CD1c-positive myeloid dendritic cell (primary cell): ENCODE measurements at regions not wholly inside any gene's neighbourhood (a gene's known extent, or its start where the extent isn't known, plus 50 kb on each side); places are given as distances from the start of the nearest gene placed in this dataset.

Source experiments
- DNase-seq: peaks from one replicate; pipeline ENCODE4 v3.0.0-alpha.2; 2016; ENCODE audit errors: extremely low spot score

- DNase-seq = no peak
Measured at GRCh38 chr21:41593051-41593759, 85.2 kb upstream of the TMPRSS2 start.

DNA sequence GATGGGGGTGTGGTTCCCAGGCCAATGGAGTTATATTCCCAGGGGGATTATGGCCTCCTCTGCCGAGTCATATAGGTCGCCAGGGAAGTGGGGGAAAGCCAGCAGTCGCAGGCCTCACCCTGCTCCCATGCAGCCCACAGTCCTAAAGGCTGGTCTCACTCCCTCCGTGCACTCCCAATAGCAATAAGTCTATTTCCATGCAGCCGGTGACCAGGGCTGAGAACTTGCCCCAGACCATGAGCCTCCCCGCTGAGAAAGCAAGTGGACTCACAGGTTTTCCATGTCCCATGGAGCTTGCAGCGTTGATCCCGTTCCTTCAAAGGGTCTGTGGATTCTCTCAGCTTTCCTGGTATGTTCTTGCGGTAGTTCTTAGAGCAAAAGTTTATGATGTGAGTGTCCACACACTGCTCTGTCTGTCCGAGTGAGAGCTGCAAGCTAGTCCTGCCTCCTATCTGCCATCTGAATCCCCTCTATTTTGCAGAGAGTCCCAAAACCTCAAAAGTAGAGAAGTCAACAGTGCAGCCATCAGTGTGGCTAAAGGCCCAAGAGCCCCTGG lies 81.7 kb upstream of the TMPRSS2 start:
- no peak for DNase-seq

DNA sequence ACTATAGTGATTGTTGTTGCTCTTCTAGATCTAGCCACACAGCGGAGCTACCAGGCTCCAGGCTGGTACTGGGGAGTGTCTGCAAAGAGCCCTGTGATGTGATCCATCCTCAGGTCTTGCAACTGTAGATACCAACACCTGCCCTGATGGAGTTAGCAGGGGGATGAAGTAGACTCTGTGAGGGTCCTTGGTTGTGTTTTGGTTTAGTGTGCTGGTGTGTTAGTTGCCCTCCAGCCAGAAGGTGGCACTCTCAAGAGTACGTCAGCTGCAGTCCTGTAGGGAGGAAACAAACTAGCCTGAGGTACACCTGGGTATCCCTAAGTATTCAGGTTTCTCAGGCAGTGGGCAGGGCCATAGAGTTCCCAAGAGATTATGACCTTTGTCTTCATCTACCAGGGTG lies 81.2 kb upstream of the TMPRSS2 start:
- DNase-seq = no peak

GRCh38 chr21:41585199-41585994 lies 77.4 kb upstream of the TMPRSS2 start:
- DNase-seq = no peak

DNA sequence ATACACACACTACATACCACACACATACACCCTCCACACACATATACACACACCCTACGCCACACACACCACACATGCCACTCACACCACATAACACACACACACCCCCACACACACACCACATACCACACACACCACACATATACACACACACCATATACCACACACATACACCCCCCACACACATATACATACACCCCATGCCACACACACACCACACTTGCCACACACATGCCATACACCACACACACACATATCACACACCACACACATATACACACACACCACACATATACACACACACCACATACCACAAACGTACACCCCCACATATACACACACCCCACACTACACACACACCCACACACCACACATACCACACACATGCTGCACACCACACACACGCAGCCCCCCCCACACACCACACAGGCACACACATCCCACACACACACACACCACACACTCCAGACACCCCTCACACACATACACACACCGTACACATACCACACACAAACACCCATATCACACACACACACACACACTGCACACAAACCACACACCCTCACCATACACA lies 76.7 kb upstream of the TMPRSS2 start:
- DNase-seq = no peak

DNA sequence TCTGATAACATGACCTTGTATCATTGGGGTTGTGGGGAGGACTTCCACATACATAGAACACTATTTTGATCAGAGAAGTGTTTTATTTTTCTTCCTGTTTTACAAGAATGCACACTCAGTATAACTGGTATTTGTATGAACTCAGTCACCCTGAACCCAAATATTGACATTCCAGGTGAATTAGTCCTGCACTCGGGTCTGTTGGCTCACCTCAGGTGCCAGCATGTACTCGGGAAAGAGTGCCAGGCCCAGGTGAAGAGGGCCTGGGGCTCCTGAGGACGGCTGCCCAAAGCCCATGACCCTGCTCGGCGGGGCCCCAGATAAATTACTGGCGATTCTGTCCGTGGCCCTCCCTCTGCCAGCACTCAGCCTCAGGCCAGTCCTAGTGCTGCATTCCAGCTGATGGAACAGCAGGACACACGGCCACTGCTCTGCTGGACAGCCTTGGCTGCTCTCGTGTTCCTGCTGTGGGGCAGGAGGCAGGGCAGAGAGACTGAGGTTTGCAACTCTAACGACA lies 75.4 kb upstream of the TMPRSS2 start:
- DNase-seq = no peak

DNA sequence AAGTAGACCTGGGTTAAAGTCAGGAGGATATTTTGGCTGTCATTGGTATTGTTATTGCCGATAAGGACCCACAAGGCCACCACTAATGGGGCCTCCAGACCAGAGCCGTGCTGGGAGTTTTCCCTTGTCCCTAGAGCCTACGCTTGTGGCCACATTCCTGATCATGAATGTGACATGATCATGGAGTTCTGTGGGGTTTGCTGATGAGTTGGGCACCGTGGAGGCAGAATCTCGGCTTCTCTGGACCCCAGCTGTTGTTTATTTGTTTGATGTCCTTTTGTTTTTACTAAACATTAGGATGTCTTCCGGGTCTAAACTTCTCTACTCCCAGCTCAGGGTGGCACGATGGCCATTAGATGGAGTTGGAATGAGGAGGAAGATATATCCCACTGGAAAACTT lies 74.9 kb upstream of the TMPRSS2 start:
- DNase-seq = no peak

DNA sequence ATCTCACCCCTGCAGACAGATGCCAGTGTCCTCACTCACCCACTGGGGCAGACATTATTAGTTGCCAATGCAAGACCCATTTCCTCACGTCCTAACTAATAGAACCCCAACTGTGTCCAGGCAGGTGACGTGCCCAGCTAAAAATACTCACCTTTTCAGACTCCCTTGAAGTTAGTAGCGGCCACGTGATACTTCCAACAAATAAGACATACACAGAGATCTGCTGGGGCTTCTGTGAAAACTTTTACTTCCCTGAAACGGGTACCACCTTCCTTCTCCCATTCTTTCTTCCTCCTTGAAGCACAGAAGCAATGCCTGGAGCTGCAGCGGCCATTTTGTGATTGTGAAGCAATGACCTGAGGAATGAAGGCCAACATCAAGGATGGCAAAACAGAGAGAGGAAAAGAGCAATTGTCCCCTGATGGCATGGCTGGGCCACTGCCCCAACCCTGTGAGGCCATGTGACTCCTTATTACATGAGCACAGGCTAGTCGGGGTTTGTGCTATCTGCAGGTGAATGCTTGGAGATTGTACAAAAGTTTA lies 74.4 kb upstream of the TMPRSS2 start:
- no peak for DNase-seq

- DNase-seq = no peak
Measured at GRCh38 chr21:41581592-41582228, 73.8 kb upstream of the TMPRSS2 start.

- DNase-seq = no peak
Measured at GRCh38 chr21:41580758-41581554, 73.0 kb upstream of the TMPRSS2 start.

DNA sequence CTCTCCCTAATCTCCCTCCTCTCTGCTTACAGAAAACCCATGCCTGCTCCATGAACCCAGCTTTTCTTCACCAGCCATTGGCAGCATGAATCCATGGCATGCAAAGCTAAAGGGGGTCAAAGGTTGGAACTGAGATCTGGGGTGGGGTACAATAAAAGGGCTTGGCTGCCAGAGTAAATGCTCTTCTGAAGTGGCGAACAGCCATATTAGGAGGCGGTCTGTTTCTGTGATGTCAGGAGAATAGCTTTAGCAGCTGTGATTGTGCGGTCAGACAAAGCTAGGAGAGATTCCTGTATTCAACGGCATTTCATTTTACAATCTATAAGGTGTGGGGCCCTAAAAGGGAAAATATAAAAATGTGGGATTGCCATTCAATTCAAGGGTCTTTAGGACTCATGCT lies 71.7 kb upstream of the TMPRSS2 start:
- DNase-seq = no peak

DNA sequence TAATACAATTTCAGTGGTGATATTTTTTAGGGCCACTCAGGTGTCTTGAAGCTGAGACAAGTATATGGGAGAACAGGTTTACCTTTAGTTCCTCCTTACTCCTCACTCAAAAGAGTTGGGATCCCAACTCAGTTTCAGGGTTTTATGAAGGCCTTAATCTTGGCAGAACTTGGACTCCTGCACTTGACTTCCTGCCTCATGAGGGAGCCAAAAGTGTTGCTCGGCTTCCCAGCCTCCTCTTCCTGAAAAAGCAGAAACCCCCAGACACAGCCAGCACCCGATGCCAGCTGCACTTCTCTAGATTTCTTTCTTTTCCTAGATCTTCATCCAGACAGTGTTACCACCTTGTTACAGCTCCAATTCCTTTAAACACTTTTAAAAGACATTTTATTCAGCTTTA lies 70.8 kb upstream of the TMPRSS2 start:
- DNase-seq = no peak

DNA sequence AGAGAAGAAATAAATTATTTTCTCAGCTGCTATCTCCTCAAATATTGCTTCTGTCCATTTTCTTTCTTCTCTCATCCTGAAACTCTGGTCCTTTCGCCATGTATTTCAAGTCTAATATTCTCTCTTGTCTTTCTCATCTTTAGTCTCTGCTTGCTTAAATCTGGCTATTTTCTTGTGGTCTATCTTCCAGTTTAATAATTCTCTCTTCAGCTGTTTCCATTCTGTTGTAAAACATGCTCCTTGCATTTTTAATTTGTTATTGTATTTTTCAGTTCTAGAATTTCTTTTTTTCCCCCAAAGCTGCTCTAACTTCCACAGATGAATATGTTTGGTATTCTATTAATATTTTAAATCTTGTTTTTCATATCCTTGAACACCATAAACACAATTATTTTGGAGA lies 70.1 kb upstream of the TMPRSS2 start:
- no peak for DNase-seq

DNA sequence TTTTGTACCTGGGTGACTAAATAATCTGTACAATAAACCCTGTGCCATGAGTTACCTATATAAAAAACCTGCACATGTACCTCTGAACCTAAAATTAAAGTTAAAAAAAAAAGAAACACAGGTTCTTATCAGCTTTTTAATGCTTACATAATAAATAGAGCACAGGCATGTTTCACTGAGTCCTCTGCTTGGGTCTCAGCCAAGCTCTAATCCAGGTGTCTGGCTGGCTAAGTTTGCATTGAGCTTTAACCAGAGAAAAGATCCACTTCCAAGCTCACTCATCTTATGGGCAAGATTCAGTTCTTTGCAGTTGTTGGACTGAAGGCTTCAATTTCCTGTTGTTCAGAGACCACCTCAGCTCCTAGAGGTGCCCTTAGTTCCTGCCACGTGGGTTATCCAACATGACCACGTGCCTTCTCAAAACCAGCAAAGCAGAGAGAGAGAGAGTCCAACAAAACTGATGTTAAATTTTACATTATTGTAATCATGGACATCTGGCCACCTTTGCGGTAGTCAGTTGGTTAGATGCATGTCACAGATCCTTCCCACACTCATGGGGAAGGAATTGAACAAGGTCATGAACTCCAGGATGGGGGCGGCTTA lies 68.2 kb upstream of the TMPRSS2 start:
- no peak for DNase-seq

- DNase-seq = no peak
Measured at GRCh38 chr21:41573902-41574690, 66.1 kb upstream of the TMPRSS2 start.

DNA sequence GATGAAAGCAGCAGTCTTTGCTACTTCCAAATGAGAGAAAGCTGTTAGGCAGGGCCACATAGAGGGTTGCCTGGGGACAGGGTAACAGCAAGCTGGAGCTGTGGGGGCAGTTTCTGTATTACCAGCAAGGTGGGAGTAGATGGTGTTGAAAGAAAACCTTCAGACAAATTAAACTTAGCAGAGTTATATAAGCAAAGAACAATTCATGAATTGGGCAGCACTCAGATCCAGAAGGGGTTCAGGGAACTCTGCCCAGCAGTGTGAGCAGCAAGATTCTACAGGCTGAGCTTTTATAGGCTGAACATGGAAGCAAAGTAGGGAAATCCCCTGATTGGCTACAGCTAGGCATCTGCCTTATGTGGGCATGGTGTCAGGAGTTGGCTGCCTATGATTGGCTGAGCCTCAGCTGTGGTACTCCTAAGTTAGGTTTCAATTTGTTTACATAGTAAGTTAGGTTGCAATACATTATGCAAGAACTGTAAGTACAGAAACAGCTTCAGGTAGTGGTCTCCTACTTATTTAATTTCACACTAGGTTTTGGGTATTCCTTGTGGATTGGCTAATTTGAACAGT lies 64.1 kb upstream of the TMPRSS2 start:
- no peak for DNase-seq

GRCh38 chr21:41570791-41571355 lies 62.9 kb upstream of the TMPRSS2 start:
- DNase-seq = no peak

GRCh38 chr21:41568606-41569385 lies 60.8 kb upstream of the TMPRSS2 start:
- no peak for DNase-seq
